HUES6 (cell line): ENCODE measurements at regions not wholly inside any gene's neighbourhood (a gene's known extent, or its start where the extent isn't known, plus 50 kb on each side); places are given as distances from the start of the nearest gene placed in this dataset.
"Not testable (repeated sequence)": the region's sequence is repeated elsewhere in the genome, so short reads cannot be mapped to it uniquely, and the experiment has no call there.

Experiments used
- H3K27ac ChIP-seq: 2 replicates; pipeline ENCODE4 v1.7.0; 2013; ENCODE audit warnings: low read depth, mild to moderate bottlenecking, low read length, inconsistent platforms
- H3K27me3 ChIP-seq: 2 replicates; pipeline ENCODE4 v1.6.1; 2013; ENCODE audit warnings: low read length; ENCODE audit not compliant: control insufficient read depth, insufficient read depth
- H3K36me3 ChIP-seq: 2 replicates; pipeline ENCODE4 v1.6.1; 2013; ENCODE audit warnings: low read length; ENCODE audit not compliant: control insufficient read depth, insufficient read depth
- H3K4me1 ChIP-seq: 2 replicates; pipeline ENCODE4 v1.6.1; 2013; ENCODE audit warnings: low read length; ENCODE audit not compliant: control insufficient read depth, insufficient read depth
- H3K4me3 ChIP-seq: 2 replicates; pipeline ENCODE4 v1.5.1; 2013; ENCODE audit warnings: low read depth, low read length
- H3K9ac ChIP-seq: one replicate; pipeline ENCODE4 v1.6.1; 2013; ENCODE audit warnings: mild to moderate bottlenecking, low read length
- H3K9me3 ChIP-seq: 2 replicates; pipeline ENCODE4 v1.6.1; 2013; ENCODE audit warnings: low read depth, low read length; ENCODE audit not compliant: control insufficient read depth, insufficient read depth

DNA sequence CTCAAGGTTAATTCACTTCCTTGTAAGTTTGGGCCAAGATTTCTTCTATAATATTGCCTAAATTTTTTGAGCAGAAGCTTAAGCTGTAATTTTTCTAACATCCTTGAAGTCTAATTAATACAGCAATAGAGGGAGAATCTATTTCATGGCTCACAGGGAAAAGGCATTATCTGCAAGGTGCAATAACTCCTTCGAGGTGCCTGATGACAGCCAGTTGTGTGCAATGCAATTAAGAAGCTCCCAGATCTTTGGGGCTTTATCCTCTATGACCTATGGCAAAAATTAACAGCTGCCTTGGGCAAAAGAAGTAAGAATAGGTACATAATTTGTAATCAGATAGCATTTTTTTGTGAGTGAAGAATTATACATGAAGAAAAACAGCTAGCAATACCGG lies 554.6 kb upstream of the SALL3 start:
- no peaks in the 10 kb centered on the region for H3K9me3 ChIP-seq
- no peak overlapping the region for H3K27ac ChIP-seq
- no peak overlapping the region for H3K9ac ChIP-seq
- H3K27me3 ChIP-seq, result no peaks in the 10 kb centered on the region
- no peaks in the 10 kb centered on the region for H3K4me1 ChIP-seq
- no peak overlapping the region for H3K4me3 ChIP-seq
- H3K36me3 ChIP-seq, result no peaks in the 10 kb centered on the region

DNA sequence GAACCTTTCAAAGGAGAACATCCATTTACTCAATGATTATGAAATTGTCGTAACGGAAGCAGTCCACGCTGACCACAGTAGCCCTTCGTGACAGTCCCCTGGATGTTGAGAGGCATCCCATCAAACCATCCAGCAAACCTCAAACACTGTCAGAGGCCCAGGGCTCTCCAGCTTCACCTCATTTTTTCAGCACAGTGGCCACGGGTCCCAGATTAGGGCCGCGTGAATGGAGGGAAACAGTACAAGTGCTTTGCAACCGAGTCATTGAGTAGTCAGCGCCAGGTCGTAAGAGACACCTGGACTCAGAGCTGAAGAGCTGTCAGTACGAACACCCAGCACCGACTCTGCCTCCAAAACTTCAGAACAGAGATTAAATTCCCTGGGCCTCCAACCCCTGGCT lies 552.5 kb upstream of the SALL3 start:
- H3K27me3 ChIP-seq, result no peaks in the 10 kb centered on the region

GRCh38 chr18:78429127-78430108 lies 550.2 kb upstream of the SALL3 start:
- no peak overlapping the region for H3K4me3 ChIP-seq
- no peak overlapping the region for H3K27ac ChIP-seq
- H3K4me1 ChIP-seq, result no peaks in the 10 kb centered on the region
- H3K36me3 ChIP-seq, result no peaks in the 10 kb centered on the region
- H3K27me3 ChIP-seq, result no peaks in the 10 kb centered on the region
- H3K9ac ChIP-seq, result no peak overlapping the region
- H3K9me3 ChIP-seq, result no peaks in the 10 kb centered on the region

More for the DNA sequence above, 552.5 kb upstream of the SALL3 start:
- Histone ChIP-seq H3K36me3 (no peaks in the 10 kb centered on the region), H3K9me3 (no peaks in the 10 kb centered on the region), H3K27ac (no peak overlapping the region), H3K4me1 (no peaks in the 10 kb centered on the region), H3K4me3 (no peak overlapping the region), H3K9ac (no peak overlapping the region)

- H3K36me3 ChIP-seq, result no peaks in the 10 kb centered on the region
- H3K4me1 ChIP-seq, result no peaks in the 10 kb centered on the region
- 0 out of 2 replicates have a peak, but pooled peaks cover 3% of the 10 kb centered on the region for H3K9me3 ChIP-seq
- H3K9ac ChIP-seq, result no peak overlapping the region
- no peak overlapping the region for H3K4me3 ChIP-seq
- H3K27me3 ChIP-seq, result no peaks in the 10 kb centered on the region
- no peak overlapping the region for H3K27ac ChIP-seq
Observed at GRCh38 chr18:78430131-78430758, 549.4 kb upstream of the SALL3 start.

GRCh38 chr18:78431606-78432005 lies 548.0 kb upstream of the SALL3 start:
- H3K4me1 ChIP-seq, result no peaks in the 10 kb centered on the region
- H3K27me3 ChIP-seq, result no peaks in the 10 kb centered on the region
- H3K9ac ChIP-seq, result no peak overlapping the region
- H3K27ac ChIP-seq, result no peak overlapping the region
- no peak overlapping the region for H3K4me3 ChIP-seq
- H3K9me3 ChIP-seq, result 0 out of 2 replicates have a peak, but pooled peaks cover 3% of the 10 kb centered on the region
- no peaks in the 10 kb centered on the region for H3K36me3 ChIP-seq

- H3K4me1 ChIP-seq, result no peaks in the 10 kb centered on the region
- H3K9me3 ChIP-seq, result peaks cover 6% of the 10 kb centered on the region; the same call in 1 of the 2 replicates
- H3K36me3 ChIP-seq, result no peaks in the 10 kb centered on the region
- no peaks in the 10 kb centered on the region for H3K27me3 ChIP-seq
- no peak overlapping the region for H3K27ac ChIP-seq
- H3K9ac ChIP-seq, result no peak overlapping the region
- H3K4me3 ChIP-seq, result no peak overlapping the region
Observed at GRCh38 chr18:78433562-78433961, 546.1 kb upstream of the SALL3 start.

- Histone ChIP-seq H3K27ac (no peak overlapping the region), H3K4me1 (no peaks in the 10 kb centered on the region), H3K27me3 (no peaks in the 10 kb centered on the region), H3K9me3 (peaks cover 6% of the 10 kb centered on the region; the same call in 1 of the 2 replicates), H3K9ac (no peak overlapping the region), H3K4me3 (no peak overlapping the region), H3K36me3 (no peaks in the 10 kb centered on the region)
Observed at GRCh38 chr18:78436110-78436509, 543.5 kb upstream of the SALL3 start.

- not testable (repeated sequence) for H3K4me3 ChIP-seq, H3K27ac ChIP-seq, H3K9me3 ChIP-seq, H3K9ac ChIP-seq, H3K4me1 ChIP-seq, H3K36me3 ChIP-seq, H3K27me3 ChIP-seq
Observed at GRCh38 chr18:78438235-78438634, 541.4 kb upstream of the SALL3 start.

DNA sequence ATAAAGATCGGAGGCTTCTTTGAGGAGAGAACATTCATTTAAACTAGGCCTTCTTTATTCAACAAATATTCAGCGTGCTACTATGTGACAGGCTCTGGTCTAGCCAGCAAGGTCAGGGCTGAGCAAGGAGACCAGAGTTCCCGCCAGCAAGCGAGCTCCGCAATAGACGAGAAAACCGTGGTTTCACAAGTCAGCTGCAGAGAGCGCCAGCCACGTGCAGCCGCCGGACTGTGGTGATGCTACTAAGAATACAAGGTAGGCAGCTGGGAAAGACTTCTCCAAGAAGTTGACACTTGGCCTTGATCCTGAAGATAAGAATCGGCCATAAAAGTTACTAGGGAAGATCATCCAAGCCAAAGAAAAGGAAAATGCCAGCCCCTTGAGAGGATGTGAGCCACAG lies 533.7 kb upstream of the SALL3 start:
- Histone ChIP-seq H3K27ac (no peak overlapping the region), H3K4me1 (no peaks in the 10 kb centered on the region), H3K36me3 (no peaks in the 10 kb centered on the region), H3K27me3 (no peaks in the 10 kb centered on the region), H3K4me3 (no peak overlapping the region), H3K9me3 (no peaks in the 10 kb centered on the region), H3K9ac (no peak overlapping the region)

DNA sequence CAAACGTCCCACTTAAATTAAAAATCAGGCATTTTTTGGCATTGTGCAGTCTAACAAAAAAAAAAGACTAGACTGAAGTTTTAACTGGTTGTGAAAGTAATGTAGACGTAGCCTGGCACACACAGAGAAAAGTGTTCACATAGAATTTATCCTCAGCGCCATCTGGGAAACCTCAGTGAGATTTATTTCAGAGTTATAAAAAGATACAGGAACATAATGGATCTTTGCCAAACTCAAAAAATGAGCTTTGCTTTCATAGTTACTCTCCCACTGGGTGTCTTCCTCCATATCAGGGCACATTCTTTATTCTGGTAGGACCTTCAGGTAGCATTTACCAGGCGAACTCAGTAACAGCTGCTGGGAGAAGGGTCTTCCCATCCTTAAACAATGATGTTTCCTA lies 532.4 kb upstream of the SALL3 start:
- Histone ChIP-seq H3K9ac (no peak overlapping the region), H3K27me3 (no peaks in the 10 kb centered on the region), H3K4me1 (no peaks in the 10 kb centered on the region), H3K27ac (no peak overlapping the region), H3K4me3 (no peak overlapping the region), H3K36me3 (no peaks in the 10 kb centered on the region), H3K9me3 (no peaks in the 10 kb centered on the region)

DNA sequence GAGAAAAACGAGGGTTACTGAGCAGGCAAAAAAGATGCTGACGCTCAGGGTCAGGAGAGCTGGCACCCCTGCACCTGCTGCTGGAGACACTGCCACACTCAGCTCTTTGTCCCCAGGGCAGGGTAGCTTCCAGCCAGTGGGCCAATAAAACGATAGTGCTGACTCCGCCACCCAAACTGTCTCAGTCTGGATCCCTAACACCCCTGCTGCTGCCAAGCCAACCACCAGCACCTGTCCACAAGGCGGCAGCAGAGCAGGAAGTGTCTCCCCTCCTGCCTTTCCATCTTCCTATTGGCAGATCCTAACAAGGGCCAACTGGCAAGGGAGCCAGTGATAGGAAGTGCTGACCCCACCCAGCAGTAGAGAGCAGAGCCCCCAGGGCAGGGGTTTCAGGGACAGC lies 531.5 kb upstream of the SALL3 start:
- H3K27ac ChIP-seq, result no peak overlapping the region
- H3K9ac ChIP-seq, result no peak overlapping the region
- H3K4me3 ChIP-seq, result no peak overlapping the region
- no peaks in the 10 kb centered on the region for H3K36me3 ChIP-seq
- H3K9me3 ChIP-seq, result no peaks in the 10 kb centered on the region
- H3K4me1 ChIP-seq, result no peaks in the 10 kb centered on the region
- H3K27me3 ChIP-seq, result no peaks in the 10 kb centered on the region
